K562 (cell line): ENCODE measurements at regions not wholly inside any gene's neighbourhood (a gene's known extent, or its start where the extent isn't known, plus 50 kb on each side); places are given as distances from the start of the nearest gene placed in this dataset.

Experiments used
- ATAC-seq: fragments of 200-7000 bp; cut with Tn5 transposase; 3 replicates; pipeline ENCODE4 v1.9.1; 2020; ENCODE audit warnings: moderate library complexity
- BruUV-seq: library from RNA; stranded (reverse); fragments of 400-500 nt; replicated peaks from 2 replicates; lab custom pipeline; 2021; lab: Mats Ljungman, UMichigan
- CTCF ChIA-PET: fragments of 300-600 bp; formaldehyde crosslinking; extraction: SDS; loops from one replicate; lab custom pipeline; 2021; ENCODE audit warnings: low intra/inter-chr PET ratio; lab: Yijun Ruan, JAX
- POLR2A ChIA-PET: fragments of 300-600, 350-650 bp; sonication (Branson Sonifier 250); formaldehyde crosslinking; extraction: SDS; loops from one replicate; lab custom pipeline; 2021; ENCODE audit warnings: antibody characterized with exemption, inconsistent platforms; lab: Yijun Ruan, JAX
- DNase-seq, 4 experiments: peaks; one replicate each; pipeline versions ENCODE4 v3.0.0 to v3.0.0-alpha.2; 2011 to 2018; ENCODE audit warnings: low spot score in 3 of 4, mixed read lengths in 3 of 4; ENCODE audit errors: extremely low read depth in 1 of 4
- FAIRE-seq: peaks from 2 replicates; lab custom pipeline; 2011; peaks lifted over from hg19 to GRCh38; lab: Jason Lieb, UNC
- H2AFZ ChIP-seq: 2 replicates; pipeline ENCODE4 v1.6.0; 2011; ENCODE audit warnings: low read depth, low read length, control low read depth, inconsistent platforms
- H3K27ac ChIP-seq: fragments of 200-600 bp; 3 replicates; pipeline ENCODE4 v1.8.0; 2011; ENCODE audit warnings: low read depth, mild to moderate bottlenecking, control low read depth, inconsistent platforms, low read length, moderate library complexity, mixed read lengths; ENCODE audit errors: extremely low read depth
- H3K27me3 ChIP-seq, 2 experiments: fragments of 300-600 bp in 1 of 2; 2 replicates in 1 of 2; 3 replicates in 1 of 2; pipeline versions ENCODE4 v1.6.0 to v1.8.0; 2011; ENCODE audit warnings: inconsistent platforms in 2 of 2, low read length in 2 of 2, mild to moderate bottlenecking in 1 of 2, mixed read lengths in 1 of 2, moderate library complexity in 1 of 2; ENCODE audit not compliant: control insufficient read depth in 2 of 2, insufficient read depth in 2 of 2
- H3K36me3 ChIP-seq: fragments of 300-600 bp; 3 replicates; pipeline ENCODE4 v1.8.0; 2011; ENCODE audit warnings: mild to moderate bottlenecking, low read length, inconsistent platforms; ENCODE audit not compliant: control insufficient read depth, insufficient read depth
- H3K4me1 ChIP-seq, 2 experiments: fragments of 200-600 bp in 1 of 2; replicated peaks in 1 of 2; 2 replicates in 1 of 2; 3 replicates in 1 of 2; pipeline versions ENCODE4 v1.5.1 to v1.8.0; 2011; ENCODE audit warnings: inconsistent platforms in 2 of 2, low read length in 2 of 2, mild to moderate bottlenecking in 1 of 2, mixed read lengths in 1 of 2, moderate library complexity in 1 of 2; ENCODE audit not compliant: control insufficient read depth in 2 of 2, insufficient read depth in 2 of 2
- H3K4me2 ChIP-seq: 2 replicates; pipeline ENCODE4 v1.6.1; 2011; ENCODE audit warnings: low read length, control low read depth, inconsistent platforms, mixed read lengths; ENCODE audit not compliant: insufficient read depth
- H3K4me3 ChIP-seq: fragments of 200-600 bp; sonication (generic), shearing (Covaris generic); 2 replicates; pipeline ENCODE4 v1.5.1; 2016; ENCODE audit warnings: control low read depth, inconsistent platforms
- H3K79me2 ChIP-seq: fragments of 200-600 bp; 3 replicates; pipeline ENCODE4 v1.8.0; 2011; ENCODE audit warnings: low read length, inconsistent platforms; ENCODE audit not compliant: control insufficient read depth, insufficient read depth
- H3K9ac ChIP-seq, 2 experiments: 2 replicates each; pipeline versions ENCODE4 v1.6.0 to v1.6.1; 2011; ENCODE audit warnings: low read depth in 2 of 2, low read length in 2 of 2, control low read depth in 1 of 2, inconsistent platforms in 1 of 2, mild to moderate bottlenecking in 1 of 2, mixed read lengths in 1 of 2; ENCODE audit not compliant: insufficient read depth in 1 of 2
- H3K9me1 ChIP-seq: one replicate; pipeline ENCODE4 v1.6.0; 2011; ENCODE audit warnings: inconsistent platforms, mild to moderate bottlenecking, low read length, moderate library complexity; ENCODE audit not compliant: control insufficient read depth, insufficient read depth
- H3K9me3 ChIP-seq: replicated peaks from 2 replicates; pipeline ENCODE4 v1.5.1; 2011; ENCODE audit warnings: low read depth, low read length, inconsistent platforms; ENCODE audit not compliant: control insufficient read depth, insufficient read depth
- H4K20me1 ChIP-seq: replicated peaks from 2 replicates; pipeline ENCODE4 v1.6.1; 2011; ENCODE audit warnings: low read length, inconsistent platforms, mixed read lengths; ENCODE audit not compliant: control insufficient read depth, insufficient read depth
- FOSL1 ChIP-seq: fragments of 200-800 bp; sonication (Bioruptor generic); conservative IDR thresholded peaks from 2 replicates; pipeline ENCODE4 v1.6.1; 2016; ENCODE audit warnings: missing genetic modification characterization, missing compliant biosample characterization
- HEY1 ChIP-seq: fragments of 250-450 bp; sonication (Bioruptor Pico); IDR thresholded peaks from 2 replicates; pipeline ENCODE4 v1.5.0; 2020; ENCODE audit warnings: mild to moderate bottlenecking, moderate library complexity, borderline replicate concordance
- MAFG ChIP-seq: fragments of 450-650 bp; conservative IDR thresholded peaks from 2 replicates; pipeline ENCODE4 v1.6.1; 2016; ENCODE audit warnings: missing genetic modification characterization, missing compliant biosample characterization
- MEF2D ChIP-seq: conservative IDR thresholded peaks from 2 replicates; pipeline ENCODE4 v1.6.1; 2016; ENCODE audit warnings: low read depth, missing genetic modification characterization, missing compliant biosample characterization
- MTA1 ChIP-seq: fragments of 450-650 bp; IDR thresholded peaks from 2 replicates; pipeline ENCODE4 v1.6.1; 2017; ENCODE audit warnings: borderline replicate concordance
- NFRKB ChIP-seq: fragments of 450-650 bp; IDR thresholded peaks from 2 replicates; pipeline ENCODE4 v1.6.1; 2016; ENCODE audit warnings: low read depth
- PHF20 ChIP-seq: fragments of 450-650 bp; IDR thresholded peaks from 2 replicates; pipeline ENCODE4 v1.6.1; 2018; ENCODE audit not compliant: partially characterized antibody
- SRSF7 ChIP-seq: fragments of 200-400 bp; formaldehyde crosslinking; optimal IDR thresholded peaks from 2 replicates; pipeline ENCODE3; 2017; ENCODE audit warnings: mild to moderate bottlenecking, low read depth, low read length
- TAF9B ChIP-seq: fragments of 450-650 bp; IDR thresholded peaks from 2 replicates; pipeline ENCODE4 v1.6.1; 2018; ENCODE audit warnings: mild to moderate bottlenecking; ENCODE audit not compliant: partially characterized antibody
- ZNF184 ChIP-seq: sonication (generic); formaldehyde crosslinking; IDR thresholded peaks from 2 replicates; pipeline ENCODE4 v1.5.0; 2020; ENCODE audit warnings: missing genetic modification reagents
- ZNF395 ChIP-seq: fragments of 200-800 bp; sonication (Bioruptor generic); IDR thresholded peaks from 2 replicates; pipeline ENCODE4 v1.6.1; 2017; ENCODE audit warnings: missing genetic modification characterization, missing compliant biosample characterization
- WGBS: fragments of 100-300 bp; shearing (Covaris generic); methylation state at CpG from one replicate; pipeline ENCODE4 v1.1.6; 2016; ENCODE audit warnings: low coverage, mixed read lengths; ENCODE audit not compliant: insufficient coverage; ENCODE audit errors: missing lambda C conversion rate; 5-methylcytosine and 5-hydroxymethylcytosine counted together
- in situ Hi-C: fragments of 300-500 bp; cut with MboI; formaldehyde crosslinking; loops from 4 replicates; pipeline ENCODE4 v1.15.0; 2018; ENCODE audit warnings: inconsistent platforms, mixed read lengths
- intact Hi-C: fragments of 100-400 bp; cut with micrococcal nuclease; formaldehyde crosslinking; loops from 2 replicates; pipeline ENCODE4 v1.14.2; 2022
- TF ChIP-seq, protein P1 (sequence below): fragments of 450-650 bp; conservative IDR thresholded peaks from 2 replicates; pipeline ENCODE4 v1.6.1; 2016; ENCODE audit warnings: missing genetic modification characterization, low read depth, mild to moderate bottlenecking, control low read depth, missing compliant biosample characterization

GRCh38 chrX:131831185-131831520, 191.9 kb upstream of the STK26 start:
- Histone ChIP-seq H3K9ac (peak overlapping the region in 1 of 2 experiments; percentile 80; a peak in 2 of 4 replicates), H2AFZ (peak overlapping the region; percentile 97), H4K20me1 (no peaks in the 10 kb centered on the region), H3K4me1 (peaks cover 0 to 12% of the 10 kb centered on the region in 2 experiments; a peak in 2 of 5 replicates), H3K27me3 (no peaks in the 10 kb centered on the region), H3K36me3 (peaks cover 16% of the 10 kb centered on the region; the same call in 2 of the 3 replicates), H3K79me2 (peaks cover 46% of the 10 kb centered on the region), H3K27ac (peak overlapping the region; percentile 70), H3K9me3 (no peaks in the 10 kb centered on the region), H3K9me1 (no peaks in the 10 kb centered on the region), H3K4me2 (peak overlapping the region; percentile 81), H3K4me3 (peak overlapping the region; percentile 53)
- FAIRE-seq (no peak), DNase-seq (no peak), ATAC-seq (no peak; the same call in 2 of the 3 replicates)
- in situ Hi-C loops (loop anchor here (5.0 to 25.0 kb wide), 4 partner anchors 386 to 1156 kb away; partner anchors contain the start of gene RAP2C), intact Hi-C loops (loop anchor here (2.0 kb wide), 1 partner anchor 1840 kb away; no protein-coding TSS in a partner anchor)
- no TSS peak for BruUV-seq
- WGBS: 34% methylated on average over 2 of the region's 2 CpGs
- POLR2A ChIA-PET: no interaction called here
- CTCF ChIA-PET: interaction anchor here (0.6 to 0.9 kb wide), 3 partner anchors 11 to 1341 kb away, joined by 3 to 4 read pairs (median 4); no protein-coding TSS in a partner anchor
- TF ChIP-seq MTA1: 0 out of 2 replicates have a peak, but pooled peaks have one; percentile 1
- peak; percentile 12 for TF ChIP-seq TAF9B
- no peak for TF ChIP-seq MAFG
- TF ChIP-seq MEF2D: no peak
- TF ChIP-seq ZNF395 (CRISPR knock-in tag): peak; percentile 68; the same call in 1 of the 2 replicates
- TF ChIP-seq HEY1: no peak
- TF ChIP-seq SRSF7: no peak
- TF ChIP-seq NFRKB: peak; percentile 66; the same call in 1 of the 2 replicates
- TF ChIP-seq PHF20: peak; percentile 12
- TF ChIP-seq FOSL1 (tag): 0 out of 2 replicates have a peak, but pooled peaks have one; percentile 4
- TF ChIP-seq, protein P1, sequence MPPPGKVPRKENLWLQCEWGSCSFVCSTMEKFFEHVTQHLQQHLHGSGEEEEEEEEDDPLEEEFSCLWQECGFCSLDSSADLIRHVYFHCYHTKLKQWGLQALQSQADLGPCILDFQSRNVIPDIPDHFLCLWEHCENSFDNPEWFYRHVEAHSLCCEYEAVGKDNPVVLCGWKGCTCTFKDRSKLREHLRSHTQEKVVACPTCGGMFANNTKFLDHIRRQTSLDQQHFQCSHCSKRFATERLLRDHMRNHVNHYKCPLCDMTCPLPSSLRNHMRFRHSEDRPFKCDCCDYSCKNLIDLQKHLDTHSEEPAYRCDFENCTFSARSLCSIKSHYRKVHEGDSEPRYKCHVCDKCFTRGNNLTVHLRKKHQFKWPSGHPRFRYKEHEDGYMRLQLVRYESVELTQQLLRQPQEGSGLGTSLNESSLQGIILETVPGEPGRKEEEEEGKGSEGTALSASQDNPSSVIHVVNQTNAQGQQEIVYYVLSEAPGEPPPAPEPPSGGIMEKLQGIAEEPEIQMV (tag): peak; percentile 51; the same call in 1 of the 2 replicates
- TF ChIP-seq ZNF184 (CRISPR knock-in tag): no peak
